NCI-H1417 (cell line): ENCODE measurements at regions not wholly inside any gene's neighbourhood (a gene's known extent, or its start where the extent isn't known, plus 50 kb on each side); places are given as distances from the start of the nearest gene placed in this dataset.
"Not testable (repeated sequence)": the region's sequence is repeated elsewhere in the genome, so short reads cannot be mapped to it uniquely, and the experiment has no call there.

Source experiments
- DNase-seq, 3 experiments: peaks; one replicate each; lab custom pipeline; 2025; lab: John Stamatoyannopoulos, UW

DNA sequence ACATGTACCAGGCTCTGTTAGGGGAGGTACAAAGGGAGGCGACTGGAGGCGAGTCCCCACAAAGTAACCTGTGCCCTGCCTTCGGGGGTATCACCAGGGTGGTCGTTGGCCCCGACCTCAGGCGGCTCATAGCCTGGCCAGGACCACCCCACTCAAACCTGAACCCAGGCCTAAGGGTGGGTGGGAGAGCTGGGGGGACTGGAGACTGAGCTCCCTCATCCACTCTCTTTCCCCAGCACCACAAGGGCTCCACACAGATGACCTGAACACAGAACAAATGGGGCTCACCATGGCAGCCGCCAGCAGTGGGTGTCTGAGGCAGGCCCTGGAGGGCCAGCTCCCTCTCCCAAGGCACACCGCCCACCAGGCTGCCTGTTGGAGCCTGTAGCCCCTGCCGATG is 120.6 kb upstream of the TNRC6C start:
- DNase-seq = no peak

DNA sequence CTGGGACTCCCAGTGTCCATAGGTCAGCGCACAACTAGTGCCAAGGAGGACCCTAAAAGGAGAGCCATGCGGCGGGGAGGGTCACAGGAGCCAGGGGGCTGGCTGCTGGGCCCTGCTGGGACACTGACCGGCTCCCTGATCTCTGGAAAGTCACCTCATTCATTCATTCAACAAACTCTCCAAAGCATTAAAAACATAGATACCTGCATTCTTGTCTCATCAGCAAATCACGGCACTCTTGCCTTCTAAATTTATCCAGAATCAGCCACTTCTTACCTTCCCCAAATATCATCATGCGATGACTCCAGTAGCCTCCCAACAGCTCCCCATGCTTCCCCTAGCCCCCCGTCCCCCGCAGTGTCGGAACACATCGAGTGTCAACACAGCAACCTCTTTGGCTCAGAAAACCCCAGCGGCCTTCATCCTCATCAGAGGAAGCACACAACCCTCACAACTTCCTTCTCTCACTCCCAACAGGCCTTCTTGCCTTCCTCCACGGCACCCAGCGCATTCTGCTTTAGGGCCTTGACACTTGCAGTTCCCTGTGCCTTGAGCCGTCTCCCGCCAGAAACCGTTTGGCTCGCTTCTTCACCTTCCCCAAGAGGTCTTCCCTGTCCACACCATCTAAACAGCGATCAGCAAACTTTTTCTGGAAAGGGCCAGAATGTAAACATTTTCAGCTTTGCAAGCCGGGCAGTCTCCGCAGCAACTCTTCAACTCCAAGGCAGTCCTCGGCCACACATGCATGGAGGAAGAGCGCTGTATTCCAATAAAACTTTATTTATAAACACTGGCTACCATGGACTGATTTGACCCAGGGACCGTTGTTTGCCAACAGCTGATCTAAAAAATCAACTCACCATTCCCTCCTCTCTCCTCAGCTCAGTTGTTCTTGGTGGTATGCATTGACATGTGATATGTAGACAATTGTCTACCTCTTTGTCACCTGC is 119.5 kb upstream of the TNRC6C start:
- DNase-seq = no peak

DNA sequence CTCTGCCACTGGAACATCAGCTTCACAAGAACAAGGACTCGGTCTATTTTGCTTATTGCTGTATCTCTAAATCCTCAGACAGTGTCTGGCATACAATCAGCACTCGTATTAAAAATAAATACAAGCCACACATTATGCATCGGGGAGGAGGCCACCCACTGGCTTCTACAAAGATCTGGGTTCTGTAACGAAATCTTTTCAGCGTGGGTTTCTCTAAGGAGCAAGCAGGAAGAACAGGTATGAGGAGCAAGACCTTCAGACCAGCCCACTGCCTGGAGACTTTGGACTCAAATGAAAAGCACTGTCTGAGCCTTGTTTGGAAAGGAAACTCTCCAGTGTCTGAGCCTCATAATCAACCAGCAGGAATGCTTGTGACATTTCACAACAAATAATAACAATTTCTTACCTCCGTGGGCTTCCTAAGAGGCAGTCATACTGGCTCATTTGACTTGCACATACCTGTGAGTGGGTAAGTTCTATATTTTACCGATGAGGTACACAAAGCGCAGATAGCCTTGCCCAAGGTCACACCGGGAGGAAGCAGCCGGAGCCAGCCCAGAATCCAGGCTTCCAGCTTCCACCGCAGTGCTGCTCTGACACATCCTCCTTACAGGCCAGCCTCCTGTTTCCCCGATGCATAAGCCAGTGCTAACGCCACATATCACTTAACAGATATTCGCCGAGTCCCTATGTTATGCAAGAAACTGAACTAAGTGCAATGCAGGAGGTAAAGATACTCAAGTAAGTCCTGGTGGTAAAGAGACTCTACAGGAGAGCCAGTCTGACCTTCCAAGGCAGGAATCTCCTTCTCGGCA is 118.6 kb upstream of the TNRC6C start:
- DNase-seq = no peak

DNA sequence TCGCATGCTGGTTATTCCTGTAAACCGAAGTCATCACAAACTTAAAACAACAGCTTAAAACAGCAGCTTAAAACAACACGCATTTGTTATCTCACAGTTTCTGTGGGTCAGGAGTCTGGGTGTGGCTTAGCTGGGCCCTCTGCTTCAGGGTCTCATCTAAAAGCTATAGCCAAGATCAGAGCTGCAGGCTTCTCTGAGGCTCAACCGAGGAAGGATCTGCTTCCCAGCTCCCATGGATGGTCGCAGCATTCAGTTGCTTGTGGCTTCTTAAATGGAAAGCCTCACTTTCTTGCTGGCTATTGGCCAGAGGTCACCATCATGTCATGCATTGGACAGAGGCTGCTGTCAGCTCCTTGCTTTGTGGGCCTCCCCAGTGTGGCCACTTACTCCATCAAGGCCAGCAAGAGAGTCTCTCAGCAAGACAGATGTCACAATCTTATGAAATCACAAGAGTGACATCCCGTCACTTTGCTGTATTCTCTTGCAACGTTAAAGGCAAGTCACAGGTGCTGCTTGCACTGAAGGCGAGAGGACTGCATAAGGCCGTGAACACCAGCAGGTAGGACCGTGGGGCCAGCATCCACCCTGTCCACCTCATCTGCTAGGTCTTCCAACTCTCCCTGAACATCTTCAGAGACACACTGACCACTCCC is 117.9 kb upstream of the TNRC6C start:
- no peak for DNase-seq

DNA sequence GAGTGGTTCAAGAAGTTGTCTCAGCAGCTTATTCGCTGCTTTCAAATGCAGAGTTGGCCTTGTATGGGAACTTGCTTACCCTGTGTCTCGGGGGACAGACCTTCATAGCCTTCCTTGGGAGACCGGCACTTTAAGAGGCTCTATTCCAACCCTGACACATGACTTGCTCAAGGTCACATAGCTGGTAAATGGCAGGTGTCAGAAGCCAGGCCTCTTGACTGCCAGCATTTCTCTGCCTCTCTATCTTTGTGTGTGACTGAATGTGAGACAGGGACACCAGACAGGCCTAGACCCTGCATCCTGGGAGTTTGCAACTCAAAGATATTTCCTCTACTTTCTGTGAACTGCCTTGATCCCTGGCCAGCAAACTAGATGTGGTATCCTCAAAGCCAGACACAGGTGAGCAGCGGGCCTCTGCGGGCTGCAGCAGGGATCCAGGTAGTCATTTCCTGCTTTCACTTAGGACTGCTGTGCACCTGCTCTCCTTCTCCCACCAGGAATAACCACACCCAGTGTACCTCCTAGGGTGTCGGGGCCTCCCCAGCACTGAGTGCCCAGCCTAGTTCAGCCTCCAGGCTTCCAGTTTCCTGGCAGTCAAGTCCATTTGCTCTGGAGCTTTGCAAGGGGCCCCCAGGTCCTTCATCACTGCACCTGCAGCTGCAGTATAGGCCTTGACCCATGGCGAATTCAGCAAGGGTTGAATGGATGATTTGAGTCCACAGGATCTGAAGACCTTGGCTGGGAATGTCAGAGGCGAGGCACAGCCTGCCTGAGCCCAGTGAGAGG is 116.6 kb upstream of the TNRC6C start:
- DNase-seq = peak; percentile 51 to 73 (median 66)

DNA sequence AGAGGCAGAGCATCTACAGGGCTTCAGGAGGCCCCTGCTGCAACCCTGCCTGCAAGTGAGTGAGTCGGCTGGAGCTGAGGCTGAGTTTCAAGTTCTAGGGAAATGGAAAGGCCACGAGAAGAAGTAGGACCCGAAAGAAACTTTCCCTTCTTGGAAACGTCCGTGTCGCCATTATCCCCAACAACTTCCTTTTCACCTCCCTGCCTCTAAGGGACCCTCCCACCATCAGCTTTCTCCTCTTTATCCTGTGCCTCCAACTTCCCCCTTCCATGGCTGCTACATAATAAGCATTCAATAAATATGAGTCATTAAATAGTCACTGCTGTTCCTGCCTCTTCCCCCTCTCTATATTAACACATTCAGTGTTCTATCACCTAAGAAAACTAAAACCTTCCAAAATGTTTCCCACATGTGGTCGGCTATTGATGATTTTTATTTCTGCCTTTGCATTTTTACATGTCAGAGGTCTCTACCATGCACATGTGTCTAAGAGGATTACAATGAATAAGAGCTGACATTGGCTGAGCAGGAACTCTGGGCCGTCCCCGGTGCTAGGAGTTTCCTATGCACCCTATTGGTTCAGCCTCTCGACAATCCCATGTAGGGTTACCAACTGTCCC is 115.9 kb upstream of the TNRC6C start:
- DNase-seq = no peak

DNA sequence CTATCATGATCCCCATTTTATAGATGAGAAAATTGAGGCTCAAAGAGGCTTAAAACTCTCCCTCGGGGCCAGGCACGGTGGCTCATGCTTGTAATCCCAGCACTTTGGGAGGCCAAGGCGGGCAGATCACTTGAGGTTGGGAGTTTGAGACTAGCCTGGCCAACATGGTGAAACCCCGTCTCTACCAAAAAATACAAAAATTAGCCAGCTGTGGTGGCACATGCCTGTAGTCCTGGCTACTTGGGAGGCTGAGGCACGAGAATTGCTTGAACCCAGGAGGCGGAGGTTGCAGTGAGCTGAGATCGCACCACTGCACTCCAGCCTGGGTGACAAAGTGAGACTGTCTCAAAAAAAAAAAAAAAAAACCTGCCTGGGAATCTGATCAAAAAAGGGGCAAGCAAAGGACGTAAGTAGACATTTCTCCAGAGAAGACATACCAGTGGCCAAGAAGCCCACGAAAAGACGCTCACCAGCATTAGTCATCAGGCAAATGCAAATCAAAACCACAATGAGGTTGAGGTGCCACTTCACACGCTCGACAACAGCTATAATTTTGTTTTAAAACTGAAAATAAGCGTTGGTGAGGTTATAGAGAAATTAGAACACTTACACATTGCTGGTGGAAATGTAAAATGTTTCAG is 115.1 kb upstream of the TNRC6C start:
- DNase-seq = not testable (repeated sequence)

DNA sequence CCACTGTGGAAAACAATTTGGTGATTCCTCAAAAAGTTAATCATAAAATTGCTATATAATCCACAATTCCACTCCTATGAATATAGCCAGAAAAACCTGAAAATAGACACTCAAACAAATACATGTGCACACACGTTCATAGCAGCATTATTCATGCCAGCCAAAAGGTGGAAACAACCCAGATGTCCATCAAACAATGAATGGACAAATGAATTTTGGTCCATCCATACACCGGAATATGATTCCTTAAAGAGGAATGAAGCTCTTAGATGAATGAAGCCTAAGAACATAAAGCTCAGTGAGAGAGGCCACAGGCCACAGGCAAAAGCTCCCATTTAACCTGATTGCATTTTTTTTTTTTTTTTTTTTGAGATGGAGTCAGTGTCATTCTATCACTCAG is 114.6 kb upstream of the TNRC6C start:
- DNase-seq = no peak

DNA sequence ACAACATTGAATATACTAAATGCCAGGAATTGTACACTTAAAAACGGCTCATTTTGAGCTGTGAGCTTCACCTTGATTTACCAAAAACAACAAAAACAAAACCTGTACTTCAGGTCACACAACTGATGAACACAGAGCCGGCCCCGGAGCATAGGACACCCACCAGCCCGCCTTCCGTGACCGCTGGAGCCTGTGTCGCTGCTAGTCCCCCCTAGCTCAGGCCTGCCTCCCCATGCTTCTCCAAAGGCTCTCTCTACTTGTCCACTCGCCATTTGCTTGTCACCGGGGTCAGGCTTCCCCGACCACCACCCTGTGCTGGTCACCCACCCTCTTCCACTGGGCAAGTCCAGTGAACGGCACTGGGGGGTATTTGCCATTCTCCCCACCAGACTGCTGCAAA is 113.8 kb upstream of the TNRC6C start:
- DNase-seq = no peak

DNA sequence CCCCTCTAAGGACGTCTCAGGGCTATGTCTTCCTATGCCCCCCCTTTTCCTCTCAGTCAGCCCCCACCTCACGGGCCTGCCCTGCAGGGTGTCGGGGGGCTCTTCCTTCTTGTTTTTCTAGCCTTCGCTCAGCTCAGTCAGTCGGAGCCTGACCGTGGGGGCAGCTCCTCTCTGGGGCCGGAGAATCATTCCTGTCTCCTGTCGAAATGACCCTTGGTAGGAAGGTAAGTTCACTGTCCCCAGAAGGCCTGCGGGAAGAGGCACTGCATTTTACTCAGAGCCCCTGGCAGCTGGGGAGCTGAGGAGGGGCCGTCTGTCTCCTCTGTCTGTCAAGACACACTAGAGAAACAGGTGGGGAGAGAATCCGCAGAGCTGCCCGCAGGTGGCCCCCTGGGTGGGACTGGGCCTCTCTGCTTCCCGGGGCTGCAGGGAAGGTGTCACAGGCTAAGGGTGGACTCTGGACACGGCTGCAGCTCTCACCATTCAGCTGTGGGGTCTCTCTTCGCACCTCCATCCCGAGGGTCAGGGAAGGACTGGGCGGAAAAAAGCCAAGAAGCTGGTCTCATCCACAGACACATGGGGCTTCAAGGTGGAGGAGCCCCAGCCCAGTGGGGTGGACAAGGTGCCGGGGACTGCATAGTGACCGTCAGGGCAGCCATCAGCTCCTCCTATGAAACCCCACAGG is 112.8 kb upstream of the TNRC6C start:
- DNase-seq = no peak

DNA sequence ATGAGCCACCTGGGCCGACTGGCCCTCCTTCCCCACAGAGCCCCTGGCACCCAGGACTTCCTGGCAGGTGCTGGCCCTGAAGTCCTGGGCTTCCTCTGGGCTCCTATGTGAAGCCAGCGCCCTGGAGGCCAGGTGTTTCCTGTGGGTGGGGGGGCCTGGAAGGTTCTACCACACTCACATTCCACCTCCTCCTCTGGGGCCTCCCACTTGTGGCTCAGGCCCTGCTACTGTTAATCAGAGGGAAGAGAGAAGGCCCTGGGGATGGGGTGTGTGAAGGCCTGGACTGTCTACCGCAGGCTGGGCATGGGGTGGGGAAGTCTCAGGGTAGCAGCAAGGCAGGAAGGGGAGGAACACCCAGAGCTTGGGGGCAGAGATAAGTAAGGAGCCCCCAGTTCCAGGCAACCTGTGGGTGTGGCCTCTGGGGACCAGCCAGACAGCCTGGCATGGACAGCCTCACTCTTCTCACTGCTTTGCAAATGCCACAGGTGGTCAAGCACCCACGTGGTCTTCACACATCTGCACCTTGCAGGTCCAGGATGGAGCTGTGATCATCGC is 111.9 kb upstream of the TNRC6C start:
- peak in 1 of 3 experiments; percentile 42 for DNase-seq

DNA sequence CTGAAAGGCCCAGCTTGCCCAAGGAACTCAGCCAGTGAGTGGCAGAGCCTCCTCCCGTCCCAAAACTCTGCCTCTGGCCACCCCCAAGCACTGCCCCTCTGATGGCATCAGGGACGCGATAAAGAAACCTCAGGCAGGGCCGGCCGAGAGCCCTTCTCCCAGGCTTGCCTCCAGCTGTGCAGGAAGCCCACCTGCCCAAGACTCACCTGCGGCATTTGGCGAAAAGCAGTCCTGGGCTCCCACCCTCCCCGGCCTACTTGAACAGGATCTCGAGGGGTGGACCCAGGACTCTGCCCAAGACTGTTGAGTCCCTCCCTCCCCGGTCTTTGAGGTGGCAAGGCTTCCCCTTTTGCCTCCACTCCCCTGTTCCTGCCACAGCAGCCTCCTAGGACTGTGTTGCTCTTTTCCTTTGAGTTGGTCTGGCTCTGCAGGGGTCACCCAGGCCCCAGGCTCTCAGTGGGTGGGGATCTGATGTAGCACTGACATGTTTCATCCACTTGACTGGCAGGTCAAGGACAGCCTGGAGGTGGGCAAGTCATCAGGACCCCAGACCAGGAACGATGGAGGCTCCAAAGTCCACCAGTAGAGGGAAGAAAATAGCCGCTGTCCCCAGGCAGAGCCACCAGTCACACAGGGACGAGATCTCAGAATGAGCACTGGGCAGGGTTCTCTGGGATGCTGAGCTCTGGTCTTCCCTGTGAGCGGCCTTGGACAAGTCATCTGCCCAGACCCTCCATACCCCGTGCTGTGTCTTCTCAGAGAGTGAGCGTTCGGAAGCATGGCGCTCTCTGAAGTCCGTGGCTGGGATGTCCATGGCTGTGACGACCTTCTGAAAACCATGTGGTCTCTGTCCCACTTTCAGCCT is 111.0 kb upstream of the TNRC6C start:
- DNase-seq = no peak

DNA sequence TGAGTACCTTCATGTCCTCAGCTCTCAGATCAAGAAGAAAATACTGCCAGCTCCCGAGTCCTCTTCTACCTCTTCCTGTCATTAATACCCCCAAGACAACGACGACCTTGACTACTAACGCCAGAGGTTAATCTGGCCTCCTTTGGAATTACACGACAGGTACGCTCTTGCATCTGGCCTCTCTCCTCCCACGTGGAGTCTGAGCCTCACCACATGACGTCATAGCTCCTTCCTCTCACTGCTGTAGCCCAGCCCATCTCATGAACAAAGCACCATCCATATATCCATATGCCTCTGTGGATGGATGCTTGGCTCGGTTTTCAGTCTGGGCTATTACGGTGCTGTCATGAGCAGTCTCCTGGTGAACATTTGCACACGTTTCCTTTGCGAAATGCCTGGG is 110.2 kb upstream of the TNRC6C start:
- DNase-seq = no peak

DNA sequence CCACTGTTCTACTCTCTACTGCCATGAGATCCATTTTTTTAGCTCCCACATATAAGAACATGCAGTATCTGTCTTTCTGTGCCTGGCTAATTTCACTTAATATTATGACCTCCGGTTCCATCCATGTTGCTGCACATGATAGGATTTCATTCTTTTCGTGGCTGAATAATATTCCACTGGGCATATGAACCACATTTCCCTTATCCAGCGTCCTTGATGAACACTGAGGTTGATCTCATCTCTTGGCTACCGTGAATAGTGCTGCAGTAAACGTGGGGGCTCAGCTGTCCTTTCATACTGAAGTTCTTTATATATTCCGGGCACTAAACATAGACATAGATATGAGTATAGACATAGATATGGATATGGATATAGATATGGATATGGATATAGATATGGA is 109.3 kb upstream of the TNRC6C start:
- DNase-seq = no peak

DNA sequence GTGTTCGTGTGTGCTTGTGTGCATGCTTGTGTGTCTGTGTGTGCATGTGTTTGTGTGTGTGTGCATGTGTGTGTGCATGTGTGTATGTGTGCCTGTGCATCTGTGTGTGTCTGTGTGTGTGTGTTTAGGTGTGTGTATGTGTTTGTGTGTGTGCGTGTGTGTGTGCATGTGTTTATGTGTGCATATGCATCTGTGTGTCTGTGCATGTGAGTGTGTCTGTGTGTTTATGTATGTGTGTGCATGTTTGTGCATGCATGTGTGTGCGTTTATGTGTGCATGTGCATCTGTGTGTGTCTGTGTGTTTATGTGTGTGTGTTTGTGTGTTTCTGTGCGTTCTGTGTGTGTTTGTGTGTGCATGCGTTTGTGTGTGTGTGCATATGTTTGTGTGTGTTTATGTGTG is 106.6 kb upstream of the TNRC6C start:
- DNase-seq = no peak

DNA sequence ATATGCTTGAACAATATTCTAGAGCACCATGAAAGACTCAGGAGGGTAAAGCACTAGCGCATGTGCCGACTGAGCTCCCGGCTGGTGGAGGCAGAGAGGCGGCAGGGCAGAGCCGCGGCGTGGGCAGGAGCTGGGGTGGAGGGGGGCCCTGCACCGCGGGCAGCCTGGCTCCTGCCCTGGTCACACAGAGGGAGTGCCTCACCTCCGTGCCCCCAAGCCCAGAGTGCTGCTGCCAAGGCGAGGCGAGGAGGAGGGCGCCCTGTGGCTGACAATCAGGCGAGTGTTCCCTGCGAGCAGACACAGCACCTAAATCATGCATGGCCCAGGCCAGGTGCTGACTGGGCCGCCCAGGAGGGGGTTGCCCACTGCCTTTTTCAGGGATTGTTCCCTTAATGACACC is 105.8 kb upstream of the TNRC6C start:
- DNase-seq = no peak

DNA sequence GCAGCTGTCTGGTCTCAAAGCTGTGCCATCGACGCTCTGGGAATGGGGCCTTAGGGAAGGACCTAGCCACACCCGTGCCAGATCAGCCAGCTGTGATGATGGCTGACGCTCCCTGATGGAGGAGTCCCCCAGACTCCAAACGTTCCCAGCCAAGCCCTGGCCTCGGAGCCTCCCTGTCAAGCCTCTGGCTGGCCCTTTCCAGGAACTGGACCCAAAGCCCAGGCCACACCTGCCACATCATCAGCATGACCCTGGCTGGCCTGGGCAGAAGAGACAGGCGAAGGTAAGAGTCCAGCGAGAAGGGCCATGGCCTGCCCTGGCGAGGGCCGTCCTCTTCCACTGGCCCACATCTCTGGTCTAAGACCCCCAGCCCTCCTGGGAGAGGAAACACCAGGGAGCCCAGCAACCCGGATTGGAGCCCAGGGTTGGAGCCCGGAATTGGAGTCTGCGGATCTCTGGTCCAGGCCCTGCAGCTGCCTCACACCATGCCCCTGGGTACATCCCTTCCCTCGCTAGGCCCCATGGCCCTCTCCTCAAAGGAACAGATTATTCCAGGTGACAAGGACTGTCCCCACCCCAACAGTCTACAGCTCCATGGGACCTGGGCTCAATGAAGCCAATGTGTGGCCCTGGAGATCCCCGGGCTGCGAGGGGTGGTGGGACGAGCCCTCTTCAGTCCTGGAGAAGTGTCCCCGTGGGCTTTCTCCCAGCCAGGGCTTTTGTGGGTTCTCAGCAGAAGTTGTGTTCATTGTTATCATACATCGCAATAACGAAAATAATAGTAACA is 105.1 kb upstream of the TNRC6C start:
- no peak for DNase-seq
